ENCODE measurements at regions not wholly inside any gene's neighbourhood (a gene's known extent, or its start where the extent isn't known, plus 50 kb on each side); places are given as distances from the start of the nearest gene placed in this dataset.
"Not testable (repeated sequence)": the region's sequence is repeated elsewhere in the genome, so short reads cannot be mapped to it uniquely, and the experiment has no call there.

- TF ChIP-seq EP300 (conservative IDR thresholded peaks at IDR 0.05; ENCODE audit: poor library complexity, severe bottlenecking); CTCF (IDR thresholded peaks at IDR 0.05; ENCODE audit: poor library complexity, severe bottlenecking); EZH2 (IDR thresholded peaks at IDR 0.05; ENCODE audit: borderline replicate concordance, insufficient read depth, low read length, poor library complexity, severe bottlenecking); POLR2AphosphoS5 (IDR thresholded peaks at IDR 0.05); REST (IDR thresholded peaks at IDR 0.05; ENCODE audit: borderline replicate concordance); RAD21 (conservative IDR thresholded peaks at IDR 0.05); MXI1 (conservative IDR thresholded peaks at IDR 0.05; ENCODE audit: poor library complexity, severe bottlenecking); SMC3 (conservative IDR thresholded peaks at IDR 0.05; ENCODE audit: poor library complexity): not testable (repeated sequence)
Observed at GRCh38 chr2:34750742-34751141, 1151.6 kb upstream of the FAM98A start.
